Colon (tissue), 2 donors: ENCODE measurements at regions not wholly inside any gene's neighbourhood (a gene's known extent, or its start where the extent isn't known, plus 50 kb on each side); places are given as distances from the start of the nearest gene placed in this dataset.
"Not testable (repeated sequence)": the region's sequence is repeated elsewhere in the genome, so short reads cannot be mapped to it uniquely, and the experiment has no call there.

Experiments
- FAIRE-seq: peaks from 2 replicates; lab custom pipeline; 2012; peaks lifted over from hg19 to GRCh38; lab: Jason Lieb, UNC
- donor health status: control.
- donor health status: control.

GRCh38 chr5:131107128-131107527, 57.9 kb downstream of the HINT1 start:
- FAIRE-seq, result no peak

DNA sequence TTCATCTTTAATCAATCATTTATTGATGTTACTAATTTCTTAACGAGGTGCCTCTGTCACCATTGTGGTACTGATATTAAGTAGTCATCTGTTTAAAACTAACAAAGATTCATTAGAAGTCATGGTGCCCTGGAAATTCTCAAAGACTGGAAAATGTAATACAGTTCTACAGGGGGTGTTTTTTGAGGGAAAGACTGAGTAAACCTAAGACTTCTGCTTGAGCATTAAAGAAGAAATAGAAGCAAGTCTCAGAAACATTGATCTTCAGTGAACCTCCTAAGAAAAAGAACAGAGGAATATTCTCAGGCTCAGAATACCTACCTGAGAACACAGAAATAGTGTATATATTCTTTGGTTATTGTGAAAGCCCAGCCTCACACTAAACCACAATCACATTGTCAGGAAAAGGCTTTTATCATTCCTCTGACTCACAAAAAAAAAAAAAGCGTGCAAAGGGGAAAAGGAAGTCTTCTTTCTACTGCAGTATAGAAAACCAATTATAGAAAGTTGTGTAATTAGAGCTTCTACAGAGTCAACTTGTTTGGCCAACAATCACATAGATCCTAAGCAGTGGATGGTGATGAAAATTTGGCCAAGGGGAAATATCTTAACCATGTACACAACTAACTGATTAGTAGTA, 60.8 kb downstream of the HINT1 start:
- no peak for FAIRE-seq

DNA sequence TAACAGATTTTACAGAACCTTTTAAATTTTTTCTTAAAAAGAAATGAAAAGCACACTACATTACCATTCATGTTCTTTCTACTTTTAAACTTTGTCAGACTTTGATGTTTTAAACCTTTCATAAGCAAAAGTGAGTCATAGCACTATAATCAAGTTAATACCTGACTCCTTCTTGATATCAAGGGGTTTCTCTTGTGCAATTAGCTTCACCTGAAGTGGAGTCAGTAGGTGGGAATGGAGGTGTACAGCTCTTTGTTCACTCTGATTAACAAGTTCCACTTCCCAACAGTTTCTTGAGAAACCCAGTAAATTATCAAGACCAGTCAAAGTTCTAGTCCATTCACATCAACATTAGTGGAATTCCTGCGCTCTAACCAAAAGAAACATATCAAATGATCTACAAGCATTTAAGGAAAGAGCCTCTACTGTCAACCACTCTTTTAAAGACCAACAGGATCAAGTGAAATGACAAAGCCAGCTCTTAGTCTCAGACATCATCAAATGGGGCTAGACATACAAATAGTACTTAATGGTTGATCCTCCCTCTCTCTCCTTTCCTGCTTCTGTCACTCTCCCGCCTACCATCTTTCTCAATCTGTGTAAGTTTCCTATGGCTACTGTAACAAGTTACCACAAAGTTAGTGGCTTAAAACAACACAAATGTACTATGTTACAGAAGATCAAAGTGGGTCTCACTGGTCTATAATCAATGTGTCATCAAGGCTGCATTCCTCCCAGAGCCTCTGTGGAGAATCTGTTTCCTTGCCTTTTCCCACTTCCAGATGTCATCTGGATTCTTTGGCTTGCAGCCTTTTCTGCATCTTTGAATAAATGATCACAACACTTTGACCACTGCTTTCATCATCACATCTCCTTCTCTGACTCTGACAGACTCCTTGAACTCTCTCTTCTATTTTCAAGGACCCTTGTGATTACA, 68.0 kb downstream of the HINT1 start:
- FAIRE-seq, result no peak

DNA sequence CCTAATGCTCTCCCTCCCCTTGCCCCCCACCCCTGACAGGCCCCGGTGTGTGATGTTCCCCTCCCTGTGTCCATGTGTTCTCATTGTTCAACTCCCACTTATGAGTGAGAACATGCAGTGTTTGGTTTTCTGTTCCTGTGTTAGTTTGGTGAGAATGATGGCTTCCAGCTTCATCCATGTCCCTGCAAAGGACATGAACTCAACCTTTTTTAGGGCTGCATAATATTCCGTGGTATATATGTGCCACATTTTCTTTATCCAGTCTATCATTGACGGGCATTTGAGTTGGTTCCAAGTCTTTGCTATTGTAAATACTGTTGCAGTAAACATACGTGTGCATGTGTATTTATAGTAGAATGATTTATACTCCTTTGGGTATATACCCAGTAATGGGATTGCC, 69.5 kb downstream of the HINT1 start:
- not testable (repeated sequence) for FAIRE-seq

- no peak for FAIRE-seq
These were observed 80.6 kb downstream of the HINT1 start for GRCh38 chr5:131084436-131084835.

GRCh38 chr5:131081913-131082488, 83.1 kb downstream of the HINT1 start:
- no peak for FAIRE-seq

GRCh38 chr5:131081374-131081773, 83.7 kb downstream of the HINT1 start:
- no peak for FAIRE-seq

GRCh38 chr5:131079232-131079631, 85.8 kb downstream of the HINT1 start:
- no peak for FAIRE-seq

DNA sequence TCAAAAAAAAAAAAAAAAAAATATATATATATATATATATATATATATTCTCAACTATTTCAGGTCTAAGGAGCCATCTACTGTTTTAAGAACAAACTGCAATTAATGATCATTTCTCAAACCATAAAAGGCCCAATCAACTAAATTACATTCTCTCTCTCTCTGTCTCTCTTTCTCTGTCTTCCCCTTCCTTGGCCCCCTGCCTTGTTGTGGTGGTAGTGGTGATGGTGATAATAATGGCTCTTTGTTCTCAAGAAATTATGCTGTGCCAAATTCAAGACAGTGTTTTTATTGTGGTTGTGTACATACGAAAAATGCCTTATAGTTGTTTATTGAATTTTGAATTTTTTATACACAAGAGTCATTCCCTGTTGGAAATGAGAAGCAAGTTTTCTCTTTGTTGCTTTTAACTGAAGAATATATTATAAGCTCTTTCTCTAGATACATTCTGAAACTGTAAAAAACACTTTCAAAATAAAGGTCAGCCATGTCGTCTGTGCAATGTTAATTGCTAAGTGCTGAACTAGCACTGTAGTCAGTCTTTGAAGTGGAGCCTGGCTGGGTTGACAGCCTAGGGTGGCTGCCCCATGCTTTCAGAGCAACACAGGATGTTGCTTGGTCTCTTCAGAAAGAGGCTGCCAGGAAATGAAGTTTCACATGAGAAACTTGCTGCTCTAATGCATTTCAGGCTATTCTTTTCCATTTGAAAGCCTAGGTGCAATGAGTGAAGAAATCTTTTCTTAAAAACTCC, 96.0 kb downstream of the HINT1 start:
- no peak for FAIRE-seq

DNA sequence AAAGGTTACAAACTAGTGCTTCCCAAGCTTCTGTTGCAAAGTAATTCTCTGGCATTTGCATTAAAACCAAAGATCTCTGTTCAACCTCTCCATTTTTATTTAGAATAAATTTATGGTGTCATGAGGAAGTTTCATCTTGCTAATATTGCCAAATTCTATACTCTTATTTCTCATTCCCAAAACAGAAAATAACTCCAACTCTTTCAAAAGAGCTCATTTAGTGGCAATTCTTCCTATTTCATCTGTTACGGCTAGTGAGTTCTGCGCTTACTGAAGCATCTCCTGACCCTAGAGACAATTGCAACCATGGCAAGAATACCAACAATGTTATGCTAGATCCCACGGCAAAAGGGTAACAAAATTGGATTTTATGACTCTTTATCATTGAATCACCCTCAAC, 97.0 kb downstream of the HINT1 start:
- no peak for FAIRE-seq

GRCh38 chr5:131067636-131068035, 97.4 kb downstream of the HINT1 start:
- FAIRE-seq, result no peak

GRCh38 chr5:131064669-131065371, 100.2 kb downstream of the HINT1 start:
- FAIRE-seq, result no peak

GRCh38 chr5:131042021-131042789, 122.9 kb downstream of the HINT1 start:
- FAIRE-seq, result no peak

- FAIRE-seq, result no peak
These were observed 141.6 kb downstream of the HINT1 start for GRCh38 chr5:131023498-131023865.

DNA sequence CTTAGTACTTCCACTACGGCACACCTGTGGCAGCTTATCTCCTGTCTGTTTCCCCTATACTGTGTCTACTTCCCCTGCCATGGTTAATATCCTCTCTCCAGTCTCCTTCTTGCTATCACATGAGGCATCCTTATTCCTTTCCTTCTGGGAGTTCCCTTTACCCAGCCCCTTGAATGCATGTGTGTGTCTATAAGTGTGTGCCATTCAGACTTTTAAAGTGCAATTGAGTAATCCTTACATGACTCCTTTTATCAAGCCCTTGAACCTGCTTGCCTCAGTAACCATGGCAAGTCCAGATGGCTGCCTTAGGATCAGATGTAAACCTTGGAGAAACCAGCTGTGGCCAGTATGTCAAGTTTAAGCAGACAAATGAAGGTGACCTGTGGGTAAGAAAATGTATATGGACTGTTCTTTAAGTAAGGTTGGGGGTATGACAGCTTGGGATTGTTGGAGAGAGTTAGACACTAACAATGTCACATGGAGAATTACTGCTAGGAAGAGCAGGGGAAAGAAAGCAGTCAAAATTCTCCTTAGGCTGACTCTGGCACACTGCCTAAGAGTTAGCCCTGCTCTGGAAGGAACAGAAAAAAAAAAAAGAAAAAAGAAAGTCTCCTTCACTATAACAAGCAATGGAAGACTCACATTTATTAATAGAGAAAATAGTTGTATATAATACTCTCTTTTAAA, 142.1 kb downstream of the HINT1 start:
- no peak for FAIRE-seq

DNA sequence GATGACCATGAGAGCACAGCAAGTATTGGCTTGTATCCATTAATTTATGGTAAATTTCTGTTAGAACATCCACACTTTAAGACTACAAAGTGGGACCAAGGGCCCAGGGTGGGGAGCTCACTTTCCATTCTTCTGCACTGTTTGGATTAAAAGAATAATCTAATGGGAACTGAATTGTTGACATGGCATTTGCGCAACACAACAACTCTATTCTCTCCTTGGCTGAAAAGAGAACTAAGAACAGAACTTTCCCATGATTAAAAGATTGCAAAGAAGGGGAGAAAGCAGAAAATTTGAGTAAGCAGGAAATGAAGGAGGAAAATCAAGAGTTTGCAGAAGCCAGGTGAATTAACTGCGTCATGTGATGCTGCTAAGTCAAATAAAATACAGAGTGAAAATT, 143.4 kb downstream of the HINT1 start:
- FAIRE-seq, result no peak

GRCh38 chr5:131019601-131020315, 145.3 kb downstream of the HINT1 start:
- FAIRE-seq, result no peak

GRCh38 chr5:131019111-131019510, 145.9 kb downstream of the HINT1 start:
- no peak for FAIRE-seq

DNA sequence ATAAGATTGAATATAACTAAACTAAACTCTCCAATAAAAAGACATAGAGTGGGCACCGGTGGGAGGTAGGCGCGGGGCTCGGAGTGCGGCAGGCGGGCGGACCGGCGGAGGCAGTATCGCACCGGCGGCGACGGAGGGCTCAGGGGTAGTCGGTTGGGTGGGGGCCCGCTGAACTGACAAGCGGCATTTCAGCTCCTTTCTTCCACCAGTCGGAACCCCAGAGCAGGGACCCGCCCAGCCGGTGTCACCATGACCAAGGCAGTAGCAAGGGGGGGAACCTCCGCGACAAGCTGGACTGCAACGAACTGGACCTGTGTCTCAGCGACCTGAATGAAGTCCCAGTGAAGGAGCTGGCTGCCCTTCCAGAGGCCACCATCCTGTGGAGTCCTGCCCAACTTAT, 156.7 kb downstream of the HINT1 start:
- FAIRE-seq, result no peak
